ENCODE measurements at regions not wholly inside any gene's neighbourhood (a gene's known extent, or its start where the extent isn't known, plus 50 kb on each side); places are given as distances from the start of the nearest gene placed in this dataset.

DNA sequence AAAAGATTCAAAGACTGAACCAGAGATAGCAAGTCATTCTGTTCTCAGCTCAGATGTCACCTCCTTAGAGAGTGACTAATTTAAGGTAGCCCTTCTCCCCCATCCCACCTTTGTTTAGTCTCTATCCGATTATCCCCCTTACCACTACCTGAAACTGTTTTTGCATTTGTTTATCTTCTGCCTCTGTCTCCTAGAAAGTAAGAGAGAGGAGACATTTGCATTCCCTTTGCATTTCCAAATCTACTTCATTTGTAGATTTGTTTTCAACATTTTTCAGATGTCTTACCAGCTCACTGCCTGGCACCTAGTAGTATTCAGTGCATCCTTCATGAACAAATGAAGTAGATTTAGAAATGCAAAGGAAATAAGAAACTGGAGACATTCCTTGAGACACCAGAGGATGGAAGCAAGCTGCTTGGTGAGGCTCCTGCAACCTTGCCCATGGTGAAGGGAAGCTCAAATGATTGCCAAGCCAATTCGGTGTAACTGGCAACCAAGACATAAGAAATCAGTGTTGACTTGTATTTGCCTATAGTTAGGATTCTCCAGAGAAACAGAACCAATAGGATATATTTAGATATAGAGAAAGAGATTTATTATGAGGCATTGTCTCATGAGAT is 385.7 kb downstream of the STK39 start:
- no peak for TF ChIP-seq EZH2 (IDR thresholded peaks at IDR 0.05; ENCODE audit: insufficient read depth, poor library complexity, severe bottlenecking)
- no peak for TF ChIP-seq EZH2phosphoT487 (IDR thresholded peaks at IDR 0.05; ENCODE audit: insufficient read depth, low read depth)

Data from GM23248 (cell line).